UCSD-AML1 (cell line): ENCODE measurements at regions not wholly inside any gene's neighbourhood (a gene's known extent, or its start where the extent isn't known, plus 50 kb on each side); places are given as distances from the start of the nearest gene placed in this dataset.

ENCODE experiments used
- DNase-seq: peaks from one replicate; lab custom pipeline; 2025; ENCODE audit not compliant: unreplicated experiment; lab: John Stamatoyannopoulos, UW

GRCh38 chr5:124591583-124591982 is 154.9 kb downstream of the ZNF608 start:
- DNase-seq: no peak

GRCh38 chr5:124590686-124591085 is 155.8 kb downstream of the ZNF608 start:
- DNase-seq: no peak

GRCh38 chr5:124587280-124587679 is 159.2 kb downstream of the ZNF608 start:
- no peak for DNase-seq

DNA sequence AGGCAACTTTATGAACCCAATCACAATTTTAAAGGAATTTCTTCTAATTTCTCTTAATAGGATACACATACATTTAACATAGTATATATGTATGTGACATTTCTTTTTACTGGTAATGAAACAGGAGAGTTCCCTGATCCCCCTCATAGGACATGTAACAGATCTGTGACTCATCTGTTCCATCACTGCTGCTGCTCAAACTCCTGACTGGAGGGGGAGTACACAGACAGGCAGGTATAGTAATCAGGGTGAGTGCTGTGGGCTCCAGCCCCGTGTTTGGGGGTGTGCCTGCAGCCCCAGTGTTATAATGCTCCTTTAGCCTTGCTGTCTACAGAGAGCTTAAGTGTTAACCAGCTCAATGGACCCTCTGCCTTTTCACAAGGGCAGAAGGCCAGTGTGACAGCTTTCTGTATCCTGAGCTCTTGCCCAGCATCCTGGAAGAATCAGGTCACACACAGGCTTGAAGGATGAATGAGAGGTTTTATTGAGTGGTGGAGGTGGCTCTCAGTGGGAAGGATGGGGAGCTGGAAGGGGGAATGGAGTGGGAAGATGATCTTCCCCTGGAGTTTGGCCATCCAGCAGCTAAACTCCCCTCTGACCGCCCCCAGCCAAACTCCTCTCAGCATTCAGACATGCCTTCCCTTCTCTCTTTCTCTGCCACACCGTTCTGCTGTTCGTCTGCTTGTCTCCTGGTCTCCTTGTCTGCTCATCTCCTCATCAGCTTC is 161.3 kb downstream of the ZNF608 start:
- no peak for DNase-seq

GRCh38 chr5:124583469-124584350 is 162.7 kb downstream of the ZNF608 start:
- no peak for DNase-seq

DNA sequence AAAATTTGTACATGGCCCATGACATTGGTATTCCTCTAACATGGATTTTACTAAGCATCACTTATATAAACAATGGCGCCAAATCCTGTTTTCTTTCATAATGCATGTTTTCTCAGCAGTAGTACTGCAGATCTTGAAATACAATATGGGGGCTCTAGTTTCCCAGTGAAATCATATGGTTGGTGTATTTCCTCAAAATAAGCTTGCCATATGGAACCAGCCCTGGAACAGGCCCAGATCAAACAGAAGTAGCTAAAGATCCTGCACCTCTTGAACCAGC is 163.9 kb downstream of the ZNF608 start:
- DNase-seq: no peak

DNA sequence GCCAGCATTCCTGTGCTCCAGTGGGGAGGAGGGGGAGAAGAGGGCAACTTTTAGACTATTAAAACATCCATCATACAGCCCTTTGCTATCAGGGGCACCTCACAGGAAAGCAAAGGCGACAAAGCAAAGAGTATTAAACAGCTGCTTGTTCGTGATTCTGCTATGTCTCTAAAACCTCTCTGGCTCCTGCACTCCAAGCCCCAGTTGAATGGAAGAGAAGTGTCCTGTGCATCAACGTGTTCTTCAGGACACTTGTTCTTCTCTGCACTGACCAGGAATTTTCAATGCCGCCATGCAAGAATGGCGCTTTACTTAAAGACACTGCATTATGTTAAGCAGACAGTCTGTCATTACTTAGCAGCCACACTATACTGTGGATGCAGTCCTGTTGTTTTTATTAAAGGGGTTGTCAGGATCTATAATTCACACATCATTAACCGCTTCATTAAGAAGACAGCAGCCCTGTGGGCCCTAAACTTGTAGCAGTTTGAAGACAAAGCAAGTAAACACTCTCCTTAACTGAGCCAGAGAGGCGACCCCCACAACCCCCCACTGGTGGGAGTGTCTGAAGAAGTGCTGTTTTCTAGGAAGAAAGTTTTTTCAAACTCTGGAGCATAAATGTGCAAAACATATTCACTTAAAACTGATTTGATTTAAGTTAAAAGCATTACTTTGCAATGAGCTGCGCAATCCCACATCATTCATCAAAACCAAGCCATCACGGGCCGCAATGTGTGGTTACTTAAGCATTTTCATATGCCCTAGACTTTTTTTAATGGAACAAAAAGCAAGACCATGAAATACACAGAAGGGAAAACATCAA is 164.5 kb downstream of the ZNF608 start:
- no peak for DNase-seq

GRCh38 chr5:124580925-124581737 is 165.3 kb downstream of the ZNF608 start:
- DNase-seq: no peak

DNA sequence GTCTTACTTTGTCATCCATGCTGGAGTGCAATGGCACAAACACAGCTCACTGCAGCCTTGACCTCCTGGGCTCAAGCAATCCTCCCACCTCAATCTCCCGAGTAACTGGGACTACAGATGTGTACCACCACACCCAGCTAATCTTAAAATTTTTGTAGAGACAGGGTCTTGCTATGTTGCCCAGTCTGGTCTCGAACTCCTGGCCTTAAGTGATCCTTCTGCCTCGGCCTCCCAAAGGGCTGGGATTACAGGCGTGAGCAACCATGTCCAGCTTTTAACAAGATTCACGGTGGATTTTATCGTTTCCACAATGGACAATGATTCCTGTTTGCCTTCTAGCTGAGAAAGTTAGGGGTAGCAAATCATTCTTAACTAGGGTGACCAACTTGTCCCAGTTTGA is 165.9 kb downstream of the ZNF608 start:
- DNase-seq: no peak

DNA sequence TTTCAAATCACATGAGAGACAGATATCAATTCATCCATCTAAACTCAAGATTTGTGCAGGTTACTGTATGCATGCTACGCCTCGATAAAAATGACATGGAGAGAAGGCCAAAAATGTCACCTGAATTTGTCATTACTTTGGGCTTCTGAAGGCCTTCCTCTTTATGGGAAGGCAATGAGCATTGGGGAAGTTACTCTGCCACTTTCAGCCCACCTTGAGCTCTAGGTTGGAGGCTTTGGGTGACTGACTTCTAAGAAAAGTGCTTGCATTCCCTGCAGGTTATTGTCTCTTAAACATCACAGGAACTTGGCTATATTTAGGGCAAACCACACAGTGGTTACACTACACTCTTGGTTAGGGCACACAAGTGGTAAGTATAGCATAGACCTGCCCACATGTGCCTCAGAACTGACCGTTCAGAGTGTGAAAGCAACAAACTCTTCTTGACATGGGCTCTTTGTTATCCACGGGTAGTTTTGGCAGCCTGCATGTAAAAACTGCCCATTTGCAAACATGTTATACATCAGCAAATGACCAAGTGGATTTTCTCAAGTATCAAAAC is 169.5 kb downstream of the ZNF608 start:
- DNase-seq: no peak

- no peak for DNase-seq
These were observed 170.7 kb downstream of the ZNF608 start for GRCh38 chr5:124575725-124576124.

DNA sequence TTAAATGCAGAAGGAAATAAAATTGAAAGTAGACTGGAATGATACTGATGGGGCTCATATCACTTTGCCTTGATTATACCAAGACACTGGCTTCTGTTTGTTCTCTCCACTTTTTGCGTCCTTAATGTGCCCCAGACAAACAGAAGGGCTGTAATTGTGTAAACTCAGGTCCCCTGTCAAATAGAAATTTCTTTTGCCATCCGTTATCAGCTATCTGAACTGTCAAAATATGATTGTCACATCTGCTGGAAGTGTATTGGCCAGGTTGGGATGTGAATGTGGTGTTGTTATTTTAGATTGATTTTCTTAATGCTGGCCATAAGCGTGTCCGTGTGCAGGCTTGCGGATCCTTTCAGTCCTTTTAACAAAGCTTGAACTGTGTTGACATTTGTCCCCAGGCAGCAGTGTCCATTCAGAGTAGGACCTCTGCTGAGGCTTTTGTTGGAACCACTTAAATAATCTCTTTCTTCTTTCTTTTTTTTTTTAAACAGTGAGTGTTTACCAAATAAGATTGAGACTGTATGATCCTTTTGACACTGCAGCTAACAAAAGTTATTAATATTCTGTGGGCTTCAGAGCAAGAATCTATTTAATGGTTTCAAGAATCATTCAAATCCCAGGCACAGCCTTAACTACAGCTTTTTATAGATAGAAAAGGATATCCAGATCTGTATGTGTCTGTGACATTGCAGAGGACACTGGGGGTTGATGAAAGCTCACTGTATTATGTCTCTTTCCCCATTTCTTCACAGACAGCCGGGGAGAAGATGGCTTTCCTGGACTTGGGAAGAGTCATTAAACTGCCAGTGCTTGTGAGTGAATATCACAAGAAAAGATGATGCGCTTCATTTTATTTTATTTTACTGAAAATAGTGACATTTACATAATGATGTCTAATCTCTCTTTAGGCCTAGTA is 171.7 kb downstream of the ZNF608 start:
- DNase-seq: no peak

GRCh38 chr5:124572971-124573370 is 173.5 kb downstream of the ZNF608 start:
- DNase-seq: no peak

DNA sequence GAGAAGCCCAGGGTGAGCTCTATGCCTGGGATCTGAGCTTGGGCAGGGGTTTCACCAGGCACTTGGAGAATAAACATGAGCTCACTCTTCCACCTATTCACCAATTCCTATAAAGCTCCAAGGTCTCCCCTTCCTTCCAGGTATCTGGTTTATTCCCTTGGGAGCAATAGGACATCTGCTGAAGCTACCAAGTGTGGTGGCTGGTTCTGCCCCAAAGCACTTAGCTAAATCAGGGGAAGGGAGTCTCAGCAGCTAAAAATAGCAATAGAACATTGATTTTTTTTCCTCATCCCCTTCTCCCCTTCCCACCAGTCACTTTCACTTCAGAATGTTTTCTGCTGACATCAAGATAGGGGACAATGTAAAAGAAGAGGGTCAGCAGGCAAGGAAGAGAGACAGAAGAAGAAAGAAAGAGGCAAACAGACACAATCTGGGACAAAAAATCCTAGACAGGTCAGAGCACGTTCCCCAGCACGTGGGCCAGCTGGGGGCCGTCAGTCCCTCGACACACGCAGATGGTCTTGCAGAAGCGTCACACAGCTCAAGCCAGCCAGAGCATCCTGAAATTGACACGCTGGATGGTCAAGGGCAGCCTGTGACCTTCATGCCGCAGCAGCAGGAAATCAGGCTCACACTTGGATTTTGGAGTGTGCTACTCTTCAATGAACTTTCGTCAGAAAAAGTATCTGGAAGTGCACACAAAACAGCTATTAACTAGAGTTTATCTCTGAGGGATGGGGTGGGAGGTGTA is 176.0 kb downstream of the ZNF608 start:
- no peak for DNase-seq

DNA sequence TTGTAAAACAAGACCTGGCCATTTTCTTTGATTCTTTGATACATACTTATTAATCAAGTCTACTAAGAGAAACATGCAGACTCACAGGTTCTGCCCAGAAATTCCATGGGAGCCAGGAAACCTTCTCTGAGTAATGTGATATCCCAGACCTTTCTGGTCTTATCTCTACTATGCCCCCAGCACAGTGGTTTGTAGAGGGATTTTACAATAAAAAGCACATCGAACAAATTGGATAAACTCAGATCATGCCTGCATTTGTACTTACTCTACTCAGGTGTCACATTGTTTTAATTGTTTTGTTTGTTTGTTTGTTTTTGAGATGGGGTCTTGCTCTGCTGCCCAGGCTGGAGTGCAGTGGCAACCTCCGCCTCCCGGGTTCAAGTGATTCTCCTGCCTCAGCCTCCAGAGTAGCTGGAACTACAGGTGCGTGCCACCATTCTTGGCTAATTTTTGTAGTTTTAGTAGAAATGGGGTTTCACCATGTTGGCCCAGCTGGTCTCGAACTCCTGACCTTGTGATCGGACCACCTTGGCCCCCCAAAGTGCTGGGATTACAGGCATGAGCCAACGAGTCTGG is 179.5 kb downstream of the ZNF608 start:
- no peak for DNase-seq

GRCh38 chr5:124561451-124561850 is 185.0 kb downstream of the ZNF608 start:
- DNase-seq: no peak

GRCh38 chr5:124560370-124560769 is 186.1 kb downstream of the ZNF608 start:
- DNase-seq: no peak

DNA sequence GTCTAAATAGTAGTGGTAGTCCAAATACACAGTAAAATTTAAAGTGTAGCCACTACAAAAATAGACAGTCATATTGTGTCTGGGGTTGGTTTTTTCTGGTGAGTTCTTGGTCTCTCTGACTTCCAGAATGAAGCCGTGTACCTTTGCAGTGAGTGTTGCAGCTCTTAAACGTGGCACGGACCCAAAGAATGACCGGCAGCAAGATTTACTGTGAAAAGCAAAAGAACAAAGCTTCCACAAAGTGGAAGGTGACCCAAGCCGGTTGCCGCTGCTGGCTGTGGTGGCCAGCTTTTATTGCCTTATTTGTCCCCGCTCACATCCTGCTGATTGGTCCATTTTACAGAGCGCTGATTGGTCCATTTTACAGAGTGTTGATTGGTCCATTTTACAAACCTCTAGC is 188.7 kb downstream of the ZNF608 start:
- DNase-seq: no peak
